Right kidney (tissue), 1 donor: ENCODE measurements at regions not wholly inside any gene's neighbourhood (a gene's known extent, or its start where the extent isn't known, plus 50 kb on each side); places are given as distances from the start of the nearest gene placed in this dataset.
"Not testable (repeated sequence)": the region's sequence is repeated elsewhere in the genome, so short reads cannot be mapped to it uniquely, and the experiment has no call there.

ENCODE experiments used
- DNase-seq: peaks from one replicate; pipeline ENCODE4 v3.0.0-alpha.2; 2016

DNA sequence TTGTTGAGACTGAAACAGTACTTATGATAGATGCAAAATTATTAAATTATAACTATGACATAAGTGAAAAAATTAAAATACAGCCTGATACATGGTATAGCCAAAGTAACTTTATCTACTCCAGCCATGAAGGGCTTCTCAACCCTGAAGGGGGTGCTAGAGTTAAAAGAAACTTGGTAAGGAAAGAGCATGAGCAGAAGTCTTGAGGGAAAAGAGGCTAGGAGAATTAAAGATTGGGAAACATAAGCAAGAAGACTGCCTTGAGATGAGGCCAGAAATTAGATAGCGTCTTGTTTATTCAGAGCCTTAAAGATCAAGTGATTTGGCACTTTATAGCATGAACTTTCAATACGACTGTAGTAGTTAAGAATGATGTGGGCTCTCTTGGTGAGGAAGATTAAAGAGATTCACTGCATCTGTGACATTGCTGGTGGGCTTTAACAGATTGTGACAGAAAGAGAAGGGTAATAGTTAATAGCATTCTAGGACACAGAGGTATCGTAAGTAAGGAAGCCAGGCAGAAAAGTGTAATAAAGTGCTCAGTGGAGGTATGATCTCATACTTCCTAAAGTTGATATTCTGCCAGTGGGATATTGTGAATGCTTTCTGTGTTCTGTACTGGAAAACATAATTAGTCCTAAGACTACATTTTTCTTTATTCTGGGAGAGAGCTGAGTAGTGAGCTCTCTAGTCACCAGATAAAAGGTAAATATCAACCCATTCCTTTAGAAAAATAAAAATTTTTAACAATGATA lies 385.4 kb upstream of the PRR20A start:
- no peak for DNase-seq

DNA sequence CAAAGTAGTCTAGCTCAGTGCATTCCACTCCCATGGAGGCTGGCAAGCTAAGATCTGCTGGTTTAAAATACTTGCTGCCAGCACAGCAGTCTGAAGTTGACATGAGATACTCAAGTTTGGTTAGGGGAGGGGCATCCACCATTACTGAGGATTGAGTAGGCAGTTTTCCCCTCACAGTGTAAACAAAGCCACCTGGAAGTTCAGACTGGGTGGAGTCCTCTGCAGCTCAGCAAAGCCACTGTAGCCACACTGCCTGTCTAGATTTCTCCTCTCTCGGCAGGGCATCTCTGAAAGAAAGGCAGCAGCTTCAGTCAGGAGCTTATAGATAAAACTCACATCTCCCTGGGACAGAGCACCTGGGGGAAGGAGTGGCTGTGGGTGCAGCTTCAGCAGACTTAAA lies 377.4 kb upstream of the PRR20A start:
- not testable (repeated sequence) for DNase-seq

DNA sequence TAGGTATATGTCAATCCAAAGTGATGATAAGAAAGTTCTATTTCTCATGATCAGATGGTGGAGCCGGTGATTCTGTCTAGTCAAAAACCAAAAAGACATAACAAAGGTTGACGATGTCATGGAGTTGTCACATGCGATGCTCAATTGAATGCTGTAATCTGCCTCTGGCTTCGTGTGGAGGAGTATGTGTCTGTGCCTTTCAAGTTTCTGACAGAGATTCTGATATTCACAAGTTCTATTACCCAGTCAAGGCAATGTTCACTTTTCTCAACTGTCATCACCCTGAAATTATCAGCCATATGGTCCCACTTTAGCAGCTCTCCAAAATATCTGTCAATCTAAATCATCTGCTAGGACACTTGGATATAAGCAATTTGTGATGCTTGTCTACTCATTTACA lies 367.6 kb upstream of the PRR20A start:
- no peak for DNase-seq

DNA sequence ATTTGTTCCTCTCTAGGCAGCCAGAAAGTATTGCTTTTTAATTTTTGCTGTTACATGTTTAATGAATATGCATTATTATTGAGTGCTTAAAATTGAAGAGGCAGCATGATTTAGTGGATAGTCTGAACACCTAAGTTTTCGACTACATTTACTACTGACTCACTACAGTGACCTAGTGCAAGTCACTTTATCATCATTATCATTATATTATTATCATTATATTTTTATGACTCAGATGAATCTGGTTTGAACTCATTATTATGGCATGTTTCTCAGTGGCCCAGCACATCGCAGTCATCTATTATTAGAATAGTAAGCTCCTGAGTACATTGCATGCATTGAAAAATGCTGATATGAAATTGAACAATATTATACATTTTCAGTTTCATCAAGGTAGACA lies 351.2 kb upstream of the PRR20A start:
- DNase-seq, result no peak

DNA sequence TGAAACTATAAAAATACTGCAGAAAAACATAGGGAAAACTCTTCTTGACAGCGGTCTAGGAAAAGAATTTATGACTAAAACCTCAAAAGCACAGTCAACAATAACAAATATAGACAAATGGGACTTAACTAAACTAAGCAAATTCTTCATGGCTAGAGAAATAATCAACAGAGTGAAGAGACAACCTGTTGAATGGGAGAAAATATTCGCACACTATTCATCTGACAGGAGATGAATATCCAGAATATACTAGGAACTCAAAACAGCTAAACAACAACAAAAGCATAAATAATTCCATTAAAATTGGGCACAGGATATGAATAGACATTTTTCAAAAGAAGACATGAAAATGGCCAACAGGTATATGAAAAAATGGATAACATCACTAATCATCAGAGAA lies 303.6 kb upstream of the PRR20A start:
- no peak for DNase-seq

DNA sequence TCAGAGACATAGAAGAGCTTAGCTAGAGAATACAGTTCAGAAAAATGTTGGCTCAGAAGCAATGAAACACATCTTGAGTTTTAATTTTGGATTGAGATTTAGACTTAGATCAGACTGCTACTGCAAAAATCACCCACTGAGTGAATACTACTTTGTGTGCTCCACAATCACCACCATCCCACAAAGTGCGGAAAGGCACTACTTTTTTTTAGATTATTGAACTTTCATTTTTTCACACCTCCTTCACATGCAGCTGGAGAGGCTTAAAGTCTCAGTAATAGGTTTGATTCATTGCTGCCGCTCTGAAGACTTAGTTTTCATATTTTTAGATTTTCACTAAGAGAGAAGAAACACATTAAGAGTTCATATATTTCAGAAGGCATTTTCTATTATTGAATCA lies 289.9 kb upstream of the PRR20A start:
- no peak for DNase-seq

DNA sequence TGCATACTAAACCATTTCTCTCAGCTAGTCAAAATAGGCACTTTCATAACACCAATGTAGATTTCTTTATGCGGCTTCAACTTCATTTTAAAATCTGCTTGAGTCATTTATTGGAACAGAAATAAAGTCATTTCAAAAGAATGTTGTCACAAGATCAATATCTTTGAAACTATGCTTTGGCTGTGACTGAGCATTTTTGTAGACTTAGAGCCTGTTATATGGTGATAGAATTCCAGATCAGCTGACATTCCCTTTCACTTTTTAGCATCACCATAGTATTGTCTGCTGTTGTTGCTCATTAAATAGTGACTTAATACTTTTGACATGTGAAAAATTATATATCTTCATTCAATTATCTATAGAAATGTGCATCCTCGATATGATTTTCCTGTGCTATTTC lies 279.2 kb upstream of the PRR20A start:
- DNase-seq, result no peak

DNA sequence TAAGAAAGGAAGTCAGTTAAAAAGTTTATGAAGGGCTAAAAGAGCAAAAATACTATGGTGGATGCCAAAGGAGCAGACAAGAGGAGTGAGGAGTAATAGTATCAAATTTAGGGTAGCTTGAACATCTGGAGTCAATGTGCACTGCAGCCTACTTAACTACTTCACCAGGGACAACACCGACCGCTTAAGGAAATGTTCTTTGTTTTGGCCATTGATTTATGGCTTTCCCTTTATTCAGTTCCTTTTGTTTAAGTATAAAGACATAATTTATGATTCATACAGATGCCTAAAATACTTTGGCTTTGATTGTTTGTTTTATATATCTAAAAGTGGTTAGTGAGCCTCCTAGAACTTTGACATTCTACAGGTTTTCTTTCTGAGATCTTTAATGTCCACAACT lies 276.3 kb upstream of the PRR20A start:
- no peak for DNase-seq

DNA sequence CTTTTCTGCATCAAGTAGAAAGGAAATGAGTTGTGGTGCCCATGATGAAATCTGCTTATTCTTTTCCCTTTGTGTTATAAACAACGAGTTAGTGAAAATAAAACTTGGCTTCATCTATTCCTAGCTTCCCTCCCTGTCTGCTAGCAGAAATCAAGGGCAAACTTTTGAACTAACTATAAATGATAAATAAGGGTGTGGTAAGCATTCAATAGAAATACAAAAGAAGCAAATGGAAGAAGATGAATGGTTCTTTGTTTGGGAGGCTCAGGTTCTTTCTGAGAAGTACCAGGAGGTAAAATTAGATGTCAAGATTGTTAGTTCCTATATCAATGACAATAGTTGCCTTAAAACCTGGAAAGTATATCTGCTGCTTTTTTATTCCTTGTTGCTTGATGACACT lies 275.3 kb upstream of the PRR20A start:
- no peak for DNase-seq

DNA sequence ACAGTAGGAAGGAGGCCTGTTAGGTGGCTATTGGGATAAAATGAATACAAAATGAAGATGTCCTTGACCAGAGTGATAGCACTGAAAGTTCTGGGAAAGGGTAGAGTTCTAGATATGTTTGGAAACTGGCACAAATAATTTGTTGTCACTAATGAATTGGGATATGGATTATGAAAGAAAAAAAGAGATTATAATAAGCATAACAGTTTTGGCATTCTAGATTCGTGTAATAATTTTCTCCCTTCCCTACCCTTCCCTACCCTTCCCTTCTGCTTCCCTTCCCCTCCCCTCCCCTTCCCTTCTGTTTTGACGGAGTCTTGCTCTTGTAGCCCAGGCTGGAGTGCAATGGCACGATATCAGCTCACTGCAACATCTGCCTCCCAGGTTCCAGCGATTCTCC lies 271.0 kb upstream of the PRR20A start:
- DNase-seq, result no peak

DNA sequence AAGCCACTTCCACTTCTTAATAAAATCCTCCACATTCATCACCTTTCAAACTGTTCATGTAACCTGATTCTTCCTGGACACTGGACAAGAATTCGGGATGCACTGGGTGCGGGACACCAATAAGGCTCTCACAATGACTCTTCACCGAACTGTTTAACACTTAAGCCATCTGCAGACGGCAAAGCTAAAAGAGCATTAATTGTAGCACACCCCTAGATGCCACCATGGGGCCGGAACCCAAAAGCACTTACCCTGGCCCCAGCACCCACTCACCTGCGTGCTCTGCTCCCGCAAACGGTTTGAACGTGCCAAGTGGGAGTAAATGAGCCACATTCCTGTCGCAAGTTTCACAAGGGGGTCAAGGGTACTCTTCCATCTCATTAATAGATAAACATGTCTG lies 254.3 kb upstream of the PRR20A start:
- DNase-seq, result no peak

DNA sequence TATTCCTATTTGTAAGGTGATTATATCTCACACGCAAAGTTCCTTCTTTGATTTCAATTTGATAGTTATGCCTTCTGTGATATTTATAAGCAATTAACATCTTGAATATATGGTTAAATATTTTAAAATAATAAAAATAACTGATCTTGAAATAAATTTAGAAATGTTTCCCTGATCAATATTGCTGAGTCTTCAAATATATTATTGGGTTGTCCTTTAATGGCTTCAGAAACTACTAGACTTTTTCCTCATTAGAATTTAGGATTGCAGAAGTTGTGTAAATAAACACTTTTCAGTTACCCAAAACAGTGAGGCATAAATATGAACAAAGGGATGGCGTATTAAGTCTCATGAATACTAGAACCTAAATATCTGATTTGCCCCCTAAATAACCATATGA lies 252.3 kb upstream of the PRR20A start:
- no peak for DNase-seq

DNA sequence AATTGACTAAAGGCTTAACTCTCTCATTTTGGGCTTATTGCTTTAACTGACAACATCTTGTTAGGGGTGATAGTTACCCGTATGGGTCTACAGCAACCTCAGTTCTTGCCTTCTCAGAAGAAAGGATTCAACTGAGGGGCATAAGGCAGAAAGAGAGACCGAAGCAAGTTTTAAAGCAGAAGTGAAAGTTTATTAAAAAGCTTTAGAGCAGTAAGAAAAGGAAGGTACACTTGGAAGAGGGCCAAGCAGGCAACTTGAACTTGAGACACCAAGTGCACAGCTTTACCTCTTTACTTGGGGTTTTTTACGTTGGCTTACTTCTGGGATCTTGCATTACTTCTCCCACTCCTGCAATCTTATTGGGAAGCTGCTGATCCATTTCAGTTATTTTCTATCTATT lies 246.9 kb upstream of the PRR20A start:
- DNase-seq, result no peak

DNA sequence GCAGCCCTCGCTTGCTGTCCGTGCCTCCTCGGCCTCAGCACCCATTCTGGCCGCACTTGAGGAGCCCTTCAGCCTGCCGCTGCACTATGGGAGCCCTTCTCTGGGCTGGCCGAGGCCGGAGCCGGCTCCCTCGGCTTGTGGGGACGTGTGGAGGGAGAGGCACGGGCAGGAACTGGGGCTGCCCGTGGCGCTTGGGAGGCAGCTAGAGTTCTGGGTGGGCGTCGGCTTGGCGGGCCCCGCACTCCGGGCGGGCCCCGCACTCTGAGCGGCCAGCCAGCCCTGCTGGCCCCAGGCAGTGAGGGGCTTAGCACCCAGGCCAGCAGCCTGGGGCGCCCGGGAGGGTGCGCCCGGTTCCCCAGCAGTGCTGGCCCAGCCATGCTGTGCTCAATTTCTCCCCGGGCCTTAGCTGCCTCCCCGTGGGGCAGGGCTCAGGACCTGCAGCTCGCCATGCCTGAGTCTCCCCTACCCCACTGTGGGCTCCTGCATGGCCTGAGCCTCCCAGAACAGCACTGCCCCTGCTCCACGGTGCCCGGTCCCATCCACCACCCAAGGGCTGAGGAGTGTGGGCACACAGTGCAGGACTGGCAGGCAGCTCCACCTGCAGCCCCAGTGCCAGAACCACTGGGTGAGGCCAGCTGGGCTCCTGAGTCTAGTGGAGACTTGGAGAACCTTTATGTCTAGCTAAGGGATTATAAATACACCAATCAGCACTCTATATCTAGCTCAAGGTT lies 240.0 kb upstream of the PRR20A start:
- no peak for DNase-seq

DNA sequence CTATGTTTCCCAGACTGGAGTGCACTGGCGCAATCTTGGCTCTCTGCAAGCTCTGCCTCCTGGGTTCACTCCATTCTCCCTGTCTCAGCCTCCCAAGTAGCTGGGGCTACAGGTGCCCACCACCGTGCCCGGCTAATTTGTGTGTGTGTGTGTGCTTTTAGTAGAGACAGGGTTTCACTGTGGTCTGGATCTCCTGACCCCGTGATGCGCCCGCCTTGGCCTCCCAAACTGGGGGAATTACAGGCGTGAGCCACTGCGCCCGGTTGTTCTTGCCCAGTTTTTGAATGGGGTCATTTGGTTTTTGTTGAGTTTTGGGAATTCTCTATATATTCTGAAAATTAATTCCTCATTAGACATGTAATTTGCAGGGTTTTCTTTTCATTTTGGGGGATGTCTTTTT lies 238.4 kb upstream of the PRR20A start:
- no peak for DNase-seq

DNA sequence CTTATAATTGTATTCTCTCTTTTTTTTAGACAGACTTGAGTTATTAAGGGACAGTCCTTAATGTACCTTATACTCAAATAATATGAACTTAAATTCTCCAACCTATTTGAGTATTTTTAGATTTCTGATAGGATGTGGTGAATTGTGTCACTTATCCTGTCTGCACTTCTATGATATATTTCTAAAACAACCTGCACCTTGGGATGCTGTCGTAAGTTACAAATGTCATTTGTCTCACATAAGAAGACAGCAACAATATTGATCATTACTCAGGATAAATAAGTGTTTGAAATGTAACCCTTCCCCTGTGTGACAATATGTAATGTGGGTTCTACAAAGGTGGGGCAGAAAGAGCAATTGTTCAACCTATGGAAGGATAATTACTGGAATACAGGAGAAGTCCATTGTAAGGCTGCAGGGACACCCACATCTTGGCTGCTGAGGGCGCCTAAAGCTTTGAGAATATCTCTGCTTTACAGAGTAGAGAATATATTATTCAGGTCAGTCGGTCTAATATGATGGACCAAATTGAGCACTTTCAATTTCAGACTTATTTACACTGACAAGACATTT lies 236.9 kb upstream of the PRR20A start:
- no peak for DNase-seq

DNA sequence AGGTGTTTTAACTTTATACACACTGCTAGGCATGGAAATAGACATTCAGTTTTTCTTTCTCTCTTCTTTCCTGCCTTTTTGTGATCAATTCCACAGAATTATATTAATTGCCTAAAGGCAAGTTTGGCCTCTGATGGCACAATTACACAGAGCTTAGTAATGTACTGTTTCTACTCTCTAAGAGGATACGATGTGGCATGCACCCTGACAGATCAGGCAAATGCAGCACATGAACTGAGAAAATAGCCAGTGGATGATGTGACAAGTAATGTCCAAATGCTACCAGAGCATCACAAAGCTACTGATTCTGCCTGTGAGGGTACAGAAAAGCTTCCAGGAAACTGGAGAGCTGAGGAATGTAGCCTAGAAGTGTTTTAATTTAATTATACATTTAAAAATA lies 233.8 kb upstream of the PRR20A start:
- DNase-seq, result no peak

DNA sequence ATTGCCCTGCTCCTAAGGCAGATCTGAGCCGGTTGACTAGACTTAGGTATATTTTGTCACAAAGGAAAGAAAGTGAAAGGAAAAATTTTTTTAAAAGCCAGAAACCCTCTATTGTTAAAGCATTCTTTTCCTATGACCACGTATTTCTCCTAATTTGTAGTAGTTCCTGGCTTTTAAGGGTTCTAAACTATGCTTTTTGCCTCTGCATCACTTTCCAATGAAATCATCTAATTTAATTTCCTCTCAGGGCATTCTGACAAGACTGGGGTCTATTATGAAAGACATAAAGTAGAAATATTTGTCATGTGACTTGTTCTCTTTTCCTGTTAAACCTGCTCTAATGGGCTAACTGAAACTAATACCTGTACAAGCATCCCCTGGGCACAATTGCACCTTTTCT lies 233.0 kb upstream of the PRR20A start:
- DNase-seq, result no peak

DNA sequence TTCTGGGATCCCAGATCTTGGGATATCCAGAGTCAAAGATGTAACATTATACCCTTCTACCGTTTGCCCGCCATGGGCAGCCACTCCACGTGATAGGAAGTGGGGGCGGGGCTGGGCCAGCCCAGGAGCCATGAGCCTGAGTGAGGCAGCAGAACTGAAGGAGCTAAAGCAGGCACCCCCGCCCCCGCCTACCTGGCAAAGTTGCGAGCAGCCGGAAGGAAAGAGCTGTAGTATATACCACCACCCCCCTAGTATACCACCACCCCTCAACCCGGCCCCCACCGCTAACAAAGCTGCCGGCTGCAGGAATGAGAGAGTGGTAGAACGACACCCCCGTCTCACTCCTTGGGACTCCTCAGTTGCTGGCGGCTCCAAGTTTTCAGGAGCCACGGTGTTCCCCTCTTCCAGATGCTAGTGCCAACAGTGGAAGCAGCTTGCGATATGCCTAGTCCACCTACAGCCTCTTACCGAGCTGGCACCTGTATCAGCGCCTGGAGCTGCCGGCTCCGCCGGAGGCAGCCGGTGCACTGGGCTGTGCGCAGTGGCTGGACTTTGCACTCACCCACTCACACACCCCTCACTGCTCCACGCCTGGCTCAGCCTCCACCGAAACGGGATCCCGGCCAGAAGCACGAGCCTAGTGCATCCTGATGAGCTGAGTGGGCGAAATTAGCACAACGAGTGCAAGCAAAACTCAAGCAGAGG lies 230.7 kb upstream of the PRR20A start:
- no peak for DNase-seq

DNA sequence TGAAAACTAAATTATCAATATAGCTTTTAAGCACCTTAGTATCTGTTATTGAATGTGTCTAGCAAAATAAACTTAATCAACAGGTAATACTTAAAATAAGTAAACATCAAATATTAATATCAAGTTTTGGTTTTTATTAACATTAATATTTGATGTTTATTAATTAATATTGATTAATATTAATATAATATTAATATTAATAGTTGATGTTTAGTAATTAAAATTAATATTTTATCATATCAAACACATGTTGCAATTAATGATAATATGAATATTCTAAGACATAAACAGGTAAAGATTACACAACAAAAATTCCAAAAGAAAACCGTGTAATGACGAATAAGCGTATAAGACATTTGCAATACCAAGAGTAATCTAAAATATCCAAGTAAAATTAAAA lies 222.8 kb upstream of the PRR20A start:
- DNase-seq, result no peak

DNA sequence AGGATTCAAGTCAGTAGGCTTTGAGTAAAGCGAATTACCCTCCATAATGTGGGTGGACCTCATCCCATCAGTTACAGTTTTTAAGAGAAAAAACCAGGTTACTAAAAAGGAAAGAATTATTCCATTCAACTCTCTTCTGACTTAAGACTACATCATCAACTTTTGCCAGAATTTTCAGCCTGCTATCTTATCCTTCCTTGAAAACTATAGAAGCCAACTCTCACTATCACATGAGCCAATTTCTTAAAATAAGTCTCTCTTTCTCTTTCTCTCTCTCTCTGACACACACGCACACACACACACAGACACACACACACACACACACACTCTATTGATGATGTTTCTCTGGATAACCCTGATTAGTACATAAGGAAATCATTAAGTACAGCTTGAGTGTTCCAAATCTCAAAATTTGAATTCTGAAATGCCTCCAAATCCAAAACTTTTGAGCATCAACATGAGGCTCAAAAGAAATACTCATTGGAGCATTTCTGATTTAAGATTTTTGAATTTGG lies 217.0 kb upstream of the PRR20A start:
- no peak for DNase-seq

DNA sequence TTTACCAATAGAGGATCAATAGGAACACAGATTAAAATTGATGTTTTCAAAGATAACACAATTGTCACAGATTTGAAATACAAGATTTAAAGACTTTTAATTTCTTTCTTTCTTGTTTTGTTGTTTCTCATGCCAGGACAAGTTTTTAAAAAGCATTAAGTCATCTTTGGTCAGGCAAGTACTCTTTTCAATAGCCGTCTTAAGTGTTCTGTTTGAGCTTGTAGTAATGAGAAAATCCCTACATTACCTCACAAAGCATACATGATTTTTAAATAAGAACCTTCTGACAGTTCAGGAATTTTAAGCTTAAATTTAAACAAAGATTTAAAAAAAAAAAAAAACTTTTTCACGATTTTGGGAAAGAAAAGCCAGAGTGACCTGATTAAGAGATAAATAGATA lies 216.3 kb upstream of the PRR20A start:
- DNase-seq, result no peak

DNA sequence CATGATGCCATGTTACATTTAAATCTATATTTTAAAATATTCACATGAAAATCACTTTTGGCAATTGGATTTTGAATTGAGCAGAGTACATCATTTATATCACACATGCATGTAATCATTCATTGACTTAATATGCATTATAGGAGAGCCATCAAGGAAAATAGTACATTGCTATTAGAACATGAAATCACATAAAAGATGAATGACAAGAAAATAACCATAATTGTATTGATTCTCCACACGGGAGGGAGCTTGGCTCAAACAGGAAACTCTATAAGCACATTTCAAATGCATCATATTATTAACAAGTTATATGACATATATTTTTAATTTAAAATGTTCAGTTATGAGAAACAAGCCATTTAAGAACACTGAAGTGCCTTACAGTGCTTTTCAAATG lies 208.6 kb upstream of the PRR20A start:
- no peak for DNase-seq
